GM18526 (cell line): ENCODE measurements at regions not wholly inside any gene's neighbourhood (a gene's known extent, or its start where the extent isn't known, plus 50 kb on each side); places are given as distances from the start of the nearest gene placed in this dataset.

Source experiments
- POLR2A ChIP-seq: IDR thresholded peaks from 3 replicates; pipeline ENCODE4 v1.6.1; 2011; ENCODE audit not compliant: insufficient read length; ENCODE audit errors: extremely low read depth

DNA sequence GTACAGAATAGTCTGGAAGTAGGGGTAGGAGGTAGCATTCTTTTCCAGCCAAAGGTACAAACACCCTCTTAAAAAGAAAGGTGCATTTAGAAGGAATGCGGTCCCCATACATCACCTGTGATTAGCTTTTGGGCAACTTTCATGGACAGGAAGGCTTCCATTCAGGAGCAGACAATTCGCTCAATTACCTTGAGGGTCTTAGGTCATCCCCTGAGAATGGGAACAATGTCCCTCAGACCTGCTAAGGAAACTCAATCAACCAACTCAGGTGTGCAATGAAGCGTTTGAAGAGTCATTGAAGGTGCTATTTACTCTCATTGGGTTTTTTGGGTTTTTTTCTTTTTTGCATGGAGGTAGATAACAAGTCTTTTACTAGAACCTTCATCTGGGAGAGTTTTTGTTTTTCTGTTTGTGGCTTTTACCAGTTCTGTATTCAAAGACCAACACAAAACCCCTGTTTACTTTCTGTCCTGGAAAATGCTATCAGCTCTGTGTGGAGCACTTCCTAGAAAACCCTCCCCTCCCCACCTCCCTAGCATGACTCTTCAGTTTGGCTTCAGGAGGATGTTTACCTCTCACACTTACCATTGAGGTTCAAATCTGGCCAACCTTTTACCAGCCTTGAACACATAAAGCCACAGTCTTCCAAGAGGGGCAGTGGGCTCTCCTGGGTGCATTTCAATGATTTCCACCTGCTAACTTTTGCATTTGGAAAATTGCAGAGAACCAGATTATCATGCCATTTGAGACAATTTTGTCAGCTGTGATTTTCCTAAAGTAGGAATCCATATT lies 271.2 kb upstream of the PRDM1 start:
- TF ChIP-seq POLR2A: no peak

DNA sequence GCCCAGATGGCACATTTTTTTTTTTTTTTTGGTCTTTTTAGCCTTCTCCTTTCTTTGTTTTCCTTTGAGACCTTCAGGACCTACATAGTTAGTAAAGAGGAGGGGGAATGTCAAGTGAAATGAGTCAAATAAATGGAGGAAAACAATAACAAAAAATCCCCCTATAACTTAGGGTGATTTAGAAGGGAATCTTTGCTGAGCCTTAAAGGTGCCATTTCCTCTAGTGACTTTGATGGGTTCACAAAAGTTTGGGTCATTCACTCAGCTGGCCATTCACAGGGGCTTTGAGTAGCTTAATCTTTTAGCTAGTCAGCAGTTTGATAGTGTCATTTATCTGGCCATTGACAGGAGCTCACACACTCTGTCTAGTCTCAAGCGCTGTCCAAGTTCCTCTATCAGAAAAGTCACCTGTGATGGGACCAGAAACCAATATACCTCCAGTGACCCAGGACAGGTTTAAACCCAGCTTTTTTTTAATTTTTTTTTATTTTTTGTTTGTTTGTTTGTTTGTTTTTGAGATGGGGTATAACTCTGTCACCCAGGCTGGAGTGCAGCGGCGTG lies 275.1 kb upstream of the PRDM1 start:
- no peak for TF ChIP-seq POLR2A

DNA sequence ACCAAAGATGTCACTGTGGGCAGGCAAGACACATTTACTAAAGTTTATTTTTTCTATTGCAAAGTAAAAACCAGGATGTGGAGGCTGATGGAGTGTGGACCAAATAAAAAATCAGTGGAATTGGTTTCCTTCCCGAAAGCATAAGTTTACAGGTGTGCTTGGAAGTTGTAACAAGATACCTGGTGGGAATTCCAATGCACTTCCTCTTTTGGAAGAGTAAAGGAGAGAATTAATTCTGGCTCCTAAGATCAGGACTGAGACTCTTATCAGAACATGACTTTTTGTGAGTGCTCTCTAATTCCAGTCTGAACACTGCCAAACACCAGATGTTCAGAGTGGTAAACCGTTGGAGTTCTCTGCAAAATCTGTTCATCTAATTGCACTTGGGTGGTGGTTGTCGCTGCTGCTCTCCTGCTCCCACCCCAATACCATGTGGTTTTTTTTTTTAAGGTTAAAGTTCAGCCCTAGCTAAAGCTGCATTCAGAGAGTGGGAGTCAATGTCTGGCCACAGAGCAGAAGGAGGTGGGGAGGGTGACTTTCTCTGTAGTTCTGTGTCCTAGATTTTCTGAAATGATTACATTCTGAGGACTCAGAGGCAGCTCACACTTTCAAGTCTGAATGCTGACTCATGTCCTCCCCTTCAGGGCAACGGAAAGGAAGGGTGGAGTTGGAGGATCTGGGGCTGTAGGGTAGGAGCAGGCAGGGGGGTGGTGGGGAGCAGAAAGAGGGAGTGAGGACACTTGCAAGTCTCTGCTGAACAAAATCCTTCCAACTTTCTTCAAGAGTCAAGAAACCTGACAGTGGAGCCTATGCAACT lies 275.8 kb upstream of the PRDM1 start:
- no peak for TF ChIP-seq POLR2A

DNA sequence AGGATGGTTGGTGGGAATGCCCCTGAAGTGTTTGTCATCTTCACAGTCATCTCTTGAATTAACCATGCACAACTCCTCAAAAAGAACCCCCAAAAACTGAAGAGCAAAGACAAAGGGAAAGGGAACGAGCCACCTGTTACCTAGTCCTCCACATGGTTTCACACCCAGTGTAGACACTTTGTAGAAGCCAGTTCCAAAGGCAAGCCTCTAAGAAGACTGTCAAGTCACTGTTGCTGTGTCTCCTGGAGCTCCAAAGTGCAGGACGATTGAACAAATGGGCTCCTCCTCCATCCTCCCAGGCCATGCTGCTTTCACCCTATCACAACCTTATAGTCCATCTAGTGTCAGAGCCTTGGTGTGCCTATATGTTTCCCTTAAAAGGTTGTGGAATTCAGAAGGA lies 277.6 kb upstream of the PRDM1 start:
- no peak for TF ChIP-seq POLR2A

DNA sequence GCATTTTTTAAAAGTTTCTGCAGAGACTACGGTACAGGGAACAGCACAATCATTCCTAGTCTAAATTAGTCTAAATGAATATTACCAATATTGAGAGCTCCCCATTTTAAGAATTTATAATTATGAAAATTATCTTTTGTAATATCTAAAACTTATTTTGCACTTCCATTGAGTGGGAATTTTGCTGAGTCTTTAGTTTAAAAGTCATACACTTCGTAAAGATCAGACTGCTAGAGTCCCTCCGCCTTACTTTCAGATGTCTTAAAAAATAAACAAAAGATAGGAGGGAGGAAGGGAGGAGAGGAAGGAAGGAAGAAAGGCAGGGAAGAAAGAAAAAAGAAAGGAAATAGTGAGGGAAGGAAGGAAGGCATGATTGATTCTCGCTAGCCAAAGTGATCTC lies 278.2 kb upstream of the PRDM1 start:
- no peak for TF ChIP-seq POLR2A

DNA sequence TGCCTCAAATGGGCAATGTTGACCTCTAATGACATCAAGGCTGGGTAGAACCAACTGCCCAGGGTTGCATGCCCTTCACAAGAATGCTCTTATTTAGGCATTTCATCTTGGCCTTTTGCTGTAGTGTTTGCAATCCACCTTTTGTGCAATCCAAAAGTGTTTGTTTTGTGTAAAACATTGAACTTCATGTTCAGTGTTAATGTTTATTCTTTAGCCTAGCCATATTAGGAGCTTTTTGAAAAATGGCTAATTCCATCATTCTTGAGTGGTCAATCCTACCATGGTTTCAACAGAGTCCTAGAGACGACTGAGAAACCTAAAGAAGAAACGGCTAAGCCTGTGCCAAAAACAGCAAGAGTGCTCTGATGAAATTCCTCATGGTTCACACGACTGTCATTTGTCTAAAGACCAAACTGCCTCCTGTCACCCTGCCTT lies 279.6 kb upstream of the PRDM1 start:
- TF ChIP-seq POLR2A: no peak

DNA sequence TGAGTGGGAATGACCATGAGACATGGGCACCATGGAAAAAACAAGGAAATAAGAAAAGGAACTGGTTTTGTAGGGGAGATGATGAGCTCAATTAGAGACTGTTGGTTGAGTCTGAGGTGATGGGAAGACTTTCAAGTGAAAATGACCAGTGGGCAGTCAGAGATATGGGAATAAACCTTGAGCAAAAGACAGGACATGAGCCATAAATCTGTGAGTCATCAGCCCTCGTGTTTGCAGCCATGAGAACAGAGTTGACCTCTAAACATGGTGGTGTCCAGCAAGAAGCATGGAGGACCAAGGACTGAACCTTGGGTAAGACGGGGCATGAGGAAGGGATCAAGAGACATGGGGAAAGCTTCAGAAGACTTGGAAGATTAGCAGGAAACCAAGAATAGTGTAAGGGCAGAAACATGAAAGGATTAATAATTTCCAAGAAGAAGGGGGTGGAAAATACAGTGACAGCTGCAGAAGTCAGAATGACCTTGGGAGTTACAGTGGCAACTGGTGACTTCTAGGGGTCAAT lies 280.6 kb upstream of the PRDM1 start:
- no peak for TF ChIP-seq POLR2A

DNA sequence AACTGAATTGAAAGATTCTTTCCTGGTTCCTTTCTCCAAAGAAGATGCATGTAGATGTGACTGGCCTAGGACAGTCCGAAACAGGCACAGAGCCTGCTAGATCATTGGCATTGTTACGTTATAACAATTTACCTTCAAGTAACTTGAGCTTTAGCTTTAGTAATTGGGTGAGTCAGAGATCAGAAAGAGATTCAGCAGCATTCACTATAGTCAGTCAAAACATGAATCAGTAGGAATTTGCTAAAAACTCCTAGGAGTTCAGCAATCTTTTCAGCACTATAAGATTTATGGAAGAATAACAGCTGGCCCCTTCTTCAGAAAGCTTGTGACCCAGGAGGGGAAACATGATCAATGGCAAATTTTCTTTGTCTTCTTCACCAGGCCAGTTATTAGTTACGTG lies 281.7 kb upstream of the PRDM1 start:
- TF ChIP-seq POLR2A: no peak

DNA sequence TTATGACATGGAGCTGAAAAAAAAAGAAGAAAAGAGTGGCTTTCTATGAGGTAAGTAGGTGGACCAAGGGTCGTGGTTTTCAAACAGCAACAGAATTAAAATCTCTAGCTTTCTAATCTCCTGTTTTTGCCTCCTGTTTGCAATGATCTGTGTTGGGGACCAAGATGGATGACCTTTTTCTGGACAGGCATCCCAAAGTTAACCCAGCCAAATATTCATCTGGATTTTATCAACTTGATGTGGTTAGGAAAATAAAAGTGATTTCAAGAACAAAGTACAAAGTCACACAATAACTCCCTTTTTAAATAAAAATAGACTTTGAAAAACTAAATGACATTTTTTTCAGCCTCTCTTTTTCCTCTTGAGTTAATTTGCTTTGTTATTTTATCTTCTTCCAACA lies 282.1 kb upstream of the PRDM1 start:
- TF ChIP-seq POLR2A: no peak

DNA sequence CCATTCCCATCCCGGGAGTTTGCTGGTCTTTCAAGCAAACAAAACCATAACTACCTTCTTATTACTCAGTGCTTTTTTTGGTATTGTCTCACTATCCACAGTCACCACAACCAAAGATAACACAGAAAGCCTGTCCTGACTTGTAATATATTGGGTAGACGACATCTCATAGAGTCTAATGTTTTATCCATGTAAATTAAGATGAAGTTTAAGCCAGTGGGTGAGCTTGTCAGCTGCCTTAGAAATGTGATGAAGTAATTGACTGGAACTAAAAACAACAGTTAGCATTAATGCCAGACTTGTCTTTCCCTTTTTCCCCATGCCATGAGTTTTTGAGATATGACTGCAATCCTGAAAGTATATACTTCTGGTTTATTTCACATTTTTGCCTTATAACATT lies 282.7 kb upstream of the PRDM1 start:
- no peak for TF ChIP-seq POLR2A

DNA sequence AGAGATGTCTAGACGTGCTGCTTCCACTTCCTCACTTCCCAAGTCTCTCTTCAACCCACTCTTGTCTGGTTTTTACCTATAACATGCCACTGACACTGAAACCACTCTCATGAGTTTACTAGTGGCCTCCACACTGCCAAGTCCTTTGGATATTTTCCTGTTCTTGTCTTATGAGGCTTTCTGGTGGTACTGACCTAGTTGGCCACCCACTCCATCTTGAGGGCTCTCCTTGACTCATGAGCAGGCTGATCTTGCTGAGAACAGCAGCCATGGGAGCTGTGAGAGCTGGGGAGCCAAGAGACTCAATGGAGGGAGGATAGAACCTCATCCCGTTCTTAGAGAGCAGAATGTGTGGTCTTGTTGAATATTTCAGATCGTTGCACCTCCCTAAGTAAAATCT lies 283.4 kb upstream of the PRDM1 start:
- TF ChIP-seq POLR2A: no peak

DNA sequence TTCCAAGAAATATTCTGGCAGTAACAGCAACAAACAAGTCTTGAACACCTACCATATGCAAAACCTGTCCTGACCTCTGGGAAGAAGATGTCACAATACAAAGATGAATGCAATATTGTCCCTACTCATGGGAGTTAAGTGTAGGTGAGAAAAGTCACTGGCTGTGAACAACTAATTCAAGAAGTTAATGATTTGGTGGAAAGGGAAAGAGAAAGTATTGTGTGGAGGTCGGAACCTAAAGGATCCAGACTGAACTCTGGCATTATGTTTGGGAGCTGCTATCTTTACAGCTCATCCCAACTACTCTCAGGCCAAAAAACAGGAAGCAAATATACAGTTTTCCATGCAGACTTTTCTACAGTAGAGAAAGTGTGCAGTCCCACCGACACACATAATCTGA lies 285.3 kb upstream of the PRDM1 start:
- no peak for TF ChIP-seq POLR2A

DNA sequence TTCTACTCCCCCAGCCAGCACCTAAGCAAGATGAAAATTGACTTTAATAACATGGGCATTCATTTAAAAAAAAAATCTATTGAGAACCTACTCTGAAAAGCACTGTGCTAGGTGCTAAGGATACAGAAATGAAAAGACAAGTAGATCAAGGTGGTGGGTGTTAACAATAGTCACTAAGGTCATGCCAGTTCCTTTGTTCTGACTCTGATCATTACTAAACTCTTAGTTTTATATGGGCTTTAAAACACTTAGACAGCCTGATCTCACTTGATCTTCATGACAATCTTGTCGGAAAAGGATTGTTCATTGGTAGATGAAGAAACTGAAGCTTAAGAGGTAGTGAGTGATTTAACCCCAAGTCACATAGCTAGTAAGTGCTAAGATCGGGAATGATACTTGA lies 285.7 kb upstream of the PRDM1 start:
- no peak for TF ChIP-seq POLR2A

DNA sequence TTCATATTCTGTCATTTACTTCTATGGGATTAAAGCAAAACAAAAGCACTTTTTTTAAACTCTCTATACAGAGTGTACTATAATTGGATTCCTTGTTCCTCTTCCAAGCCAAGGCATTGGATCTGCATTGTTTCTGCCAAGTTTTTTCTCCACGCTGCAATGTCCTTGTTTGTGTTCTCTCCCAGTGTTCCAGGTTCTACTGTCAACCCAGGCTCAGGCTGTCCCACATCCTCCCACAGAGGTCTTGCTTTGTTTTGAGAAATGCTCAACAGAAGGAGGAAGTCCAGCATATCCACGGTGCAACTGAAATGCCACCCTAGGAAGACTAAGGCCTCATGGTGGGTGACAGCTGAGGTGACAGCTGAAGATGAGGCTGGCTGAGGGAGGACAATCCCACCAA lies 287.1 kb upstream of the PRDM1 start:
- TF ChIP-seq POLR2A: no peak

DNA sequence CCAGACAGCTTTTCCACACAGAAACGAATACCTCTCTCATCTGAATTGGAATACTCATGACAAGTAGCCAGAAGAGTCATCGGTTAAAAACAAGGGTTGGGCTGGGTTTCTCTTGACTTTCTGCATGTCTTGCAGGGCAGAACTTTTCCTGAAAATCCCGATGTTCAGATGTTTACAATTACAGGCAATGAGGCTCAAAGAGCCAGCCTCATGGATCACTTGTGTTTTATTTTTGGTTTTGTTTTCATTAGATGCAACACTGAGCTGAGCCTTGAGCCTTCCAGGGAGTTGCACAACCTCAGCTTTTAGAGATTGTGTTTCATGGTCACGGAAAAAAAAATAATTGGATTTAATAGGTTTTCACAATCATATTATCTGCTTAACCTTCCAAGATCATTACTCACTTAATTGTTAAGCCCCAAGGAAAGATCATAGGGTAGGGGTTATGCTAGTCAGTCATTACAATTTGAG lies 288.1 kb upstream of the PRDM1 start:
- TF ChIP-seq POLR2A: no peak

DNA sequence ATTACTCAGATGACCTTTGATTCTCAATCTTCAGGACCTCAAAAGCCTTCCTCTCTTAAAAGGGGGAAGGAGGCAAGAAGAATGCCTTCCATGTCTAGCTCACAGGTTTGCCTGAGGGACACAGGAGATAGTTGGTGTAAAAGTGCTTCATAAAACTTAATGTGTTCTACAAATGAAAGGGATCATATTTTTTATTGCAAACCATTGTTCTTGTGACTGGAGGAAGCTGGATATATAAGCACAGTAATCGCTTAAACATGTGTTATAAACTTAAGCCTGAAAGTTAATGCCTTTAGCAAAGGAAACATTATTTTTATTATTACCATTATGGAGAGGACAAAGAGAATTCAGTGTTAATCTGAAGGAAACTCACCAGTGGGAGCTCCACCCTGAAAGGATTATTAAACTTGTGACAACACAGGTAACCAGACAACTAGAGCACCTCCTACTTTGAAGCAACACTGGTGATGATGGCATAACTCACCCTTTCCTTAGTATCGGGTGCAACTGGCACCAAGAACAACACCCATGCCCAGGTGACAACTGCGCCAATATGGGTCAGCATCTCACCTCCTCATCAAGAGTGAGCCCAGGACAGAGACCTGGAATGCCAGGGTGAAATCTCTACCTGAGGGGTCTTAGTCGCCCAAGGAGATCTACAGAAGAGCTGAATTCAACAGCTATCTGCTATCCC lies 288.7 kb upstream of the PRDM1 start:
- no peak for TF ChIP-seq POLR2A
